Cardiac muscle cell (in vitro differentiated cells and primary cell): ENCODE measurements at regions not wholly inside any gene's neighbourhood (a gene's known extent, or its start where the extent isn't known, plus 50 kb on each side); places are given as distances from the start of the nearest gene placed in this dataset.

Source experiments
- DNase-seq, 2 donors: peaks; one replicate each; pipeline versions ENCODE4 v3.0.0 to v3.0.0-alpha.2; 2010 to 2017; ENCODE audit warnings: low read depth in 1 of 2, low spot score in 1 of 2
- H3K27ac ChIP-seq: fragments of 200-600 bp; sonication (generic); 2 replicates; pipeline ENCODE4 v1.5.1; 2016
- H3K27me3 ChIP-seq: fragments of 200-600 bp; sonication (generic); 2 replicates; pipeline ENCODE4 v1.6.0; 2016; ENCODE audit warnings: control low read depth
- H3K36me3 ChIP-seq: fragments of 200-600 bp; sonication (generic); 2 replicates; pipeline ENCODE4 v1.5.1; 2016; ENCODE audit warnings: control low read depth
- H3K4me1 ChIP-seq: fragments of 200-600 bp; sonication (generic); 2 replicates; pipeline ENCODE4 v1.8.1; 2017; ENCODE audit warnings: low read depth, mild to moderate bottlenecking, mixed run types
- H3K4me3 ChIP-seq: fragments of 200-600 bp; sonication (generic); 2 replicates; pipeline ENCODE4 v1.5.1; 2016; ENCODE audit warnings: mild to moderate bottlenecking
- H3K9me3 ChIP-seq: fragments of 200-600 bp; sonication (generic); 2 replicates; pipeline ENCODE4 v1.5.1; 2017; ENCODE audit warnings: low read depth, mild to moderate bottlenecking, control low read depth
- TF ChIP-seq, protein P1 (sequence below): IDR thresholded peaks from 2 replicates; pipeline ENCODE4 v1.5.1; 2012; ENCODE audit warnings: low read depth, mild to moderate bottlenecking, low read length

DNA sequence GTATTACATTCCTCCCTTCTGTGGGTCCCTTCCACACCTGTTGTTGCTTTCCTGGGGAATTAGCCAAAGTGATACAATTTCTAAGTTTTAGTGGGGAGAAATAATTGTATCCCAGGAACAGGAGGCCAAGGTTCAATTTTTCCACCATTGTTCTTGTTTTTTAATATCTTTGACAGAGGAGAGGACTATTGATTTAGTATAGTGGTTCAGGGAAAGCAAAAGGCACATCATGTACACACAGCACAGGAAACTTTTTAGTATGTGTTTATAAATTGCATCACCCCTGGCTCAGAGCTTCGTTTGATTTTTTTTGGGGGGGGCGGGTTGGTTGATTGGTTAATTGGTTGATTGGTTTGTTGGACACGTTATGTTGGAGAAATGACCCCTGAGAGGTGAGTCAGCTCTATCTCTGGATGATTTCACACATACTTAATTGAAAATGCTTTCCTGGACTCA is 431.6 kb downstream of the PID1 start:
- Histone ChIP-seq H3K4me1 (no peaks in the 10 kb centered on the region), H3K9me3 (no peaks in the 10 kb centered on the region), H3K27ac (no peak overlapping the region), H3K4me3 (no peak overlapping the region), H3K27me3 (no peaks in the 10 kb centered on the region), H3K36me3 (no peaks in the 10 kb centered on the region)
- DNase-seq = no peak
- TF ChIP-seq, protein P1, sequence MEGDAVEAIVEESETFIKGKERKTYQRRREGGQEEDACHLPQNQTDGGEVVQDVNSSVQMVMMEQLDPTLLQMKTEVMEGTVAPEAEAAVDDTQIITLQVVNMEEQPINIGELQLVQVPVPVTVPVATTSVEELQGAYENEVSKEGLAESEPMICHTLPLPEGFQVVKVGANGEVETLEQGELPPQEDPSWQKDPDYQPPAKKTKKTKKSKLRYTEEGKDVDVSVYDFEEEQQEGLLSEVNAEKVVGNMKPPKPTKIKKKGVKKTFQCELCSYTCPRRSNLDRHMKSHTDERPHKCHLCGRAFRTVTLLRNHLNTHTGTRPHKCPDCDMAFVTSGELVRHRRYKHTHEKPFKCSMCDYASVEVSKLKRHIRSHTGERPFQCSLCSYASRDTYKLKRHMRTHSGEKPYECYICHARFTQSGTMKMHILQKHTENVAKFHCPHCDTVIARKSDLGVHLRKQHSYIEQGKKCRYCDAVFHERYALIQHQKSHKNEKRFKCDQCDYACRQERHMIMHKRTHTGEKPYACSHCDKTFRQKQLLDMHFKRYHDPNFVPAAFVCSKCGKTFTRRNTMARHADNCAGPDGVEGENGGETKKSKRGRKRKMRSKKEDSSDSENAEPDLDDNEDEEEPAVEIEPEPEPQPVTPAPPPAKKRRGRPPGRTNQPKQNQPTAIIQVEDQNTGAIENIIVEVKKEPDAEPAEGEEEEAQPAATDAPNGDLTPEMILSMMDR = no peak

DNA sequence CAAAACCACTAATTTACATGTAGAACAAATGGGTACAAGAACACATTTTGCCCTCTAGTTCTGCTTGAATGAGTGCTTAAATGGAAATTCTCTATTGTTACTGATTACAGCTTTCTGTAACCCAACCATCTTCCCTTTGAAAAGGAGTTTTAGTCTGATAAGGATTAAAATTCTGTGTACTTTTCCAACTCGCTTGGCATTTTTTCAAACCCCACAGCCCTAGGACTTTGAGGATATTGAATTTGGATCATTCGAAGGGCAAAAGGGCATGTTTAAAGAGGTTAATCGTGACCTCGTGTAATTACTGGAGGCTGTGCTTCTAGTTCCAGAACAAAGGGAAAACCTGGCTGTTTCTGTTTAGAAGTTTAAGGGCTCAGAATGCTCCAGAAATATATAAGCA is 432.3 kb downstream of the PID1 start:
- Histone ChIP-seq H3K27me3 (no peaks in the 10 kb centered on the region), H3K4me1 (no peaks in the 10 kb centered on the region), H3K9me3 (no peaks in the 10 kb centered on the region), H3K4me3 (no peak overlapping the region), H3K36me3 (no peaks in the 10 kb centered on the region), H3K27ac (no peak overlapping the region)
- TF ChIP-seq, protein P1 = no peak
- no peak for DNase-seq

DNA sequence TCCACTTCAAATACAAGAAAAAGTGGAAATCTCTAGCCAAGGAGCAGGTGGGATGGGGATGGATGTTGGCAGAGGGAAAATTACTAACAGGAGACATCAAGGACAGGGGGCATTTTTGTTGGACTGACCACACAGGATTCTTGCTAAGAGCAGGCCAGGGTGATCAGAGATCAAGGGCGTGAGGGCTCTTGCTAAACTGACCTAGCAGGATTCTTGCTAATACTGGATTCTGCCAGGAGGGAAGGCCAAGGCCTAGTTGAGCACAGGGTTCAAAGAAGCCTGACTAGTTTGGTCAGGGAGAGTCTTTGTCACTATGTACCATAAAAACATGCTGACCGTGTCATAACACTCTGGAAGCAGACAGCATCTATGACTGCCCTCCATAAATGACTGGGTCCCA is 442.7 kb downstream of the PID1 start:
- DNase-seq = no peak
- Histone ChIP-seq H3K4me1 (no peaks in the 10 kb centered on the region), H3K4me3 (no peak overlapping the region), H3K9me3 (no peaks in the 10 kb centered on the region), H3K36me3 (no peaks in the 10 kb centered on the region), H3K27me3 (no peaks in the 10 kb centered on the region), H3K27ac (no peak overlapping the region)
- TF ChIP-seq, protein P1 = no peak

DNA sequence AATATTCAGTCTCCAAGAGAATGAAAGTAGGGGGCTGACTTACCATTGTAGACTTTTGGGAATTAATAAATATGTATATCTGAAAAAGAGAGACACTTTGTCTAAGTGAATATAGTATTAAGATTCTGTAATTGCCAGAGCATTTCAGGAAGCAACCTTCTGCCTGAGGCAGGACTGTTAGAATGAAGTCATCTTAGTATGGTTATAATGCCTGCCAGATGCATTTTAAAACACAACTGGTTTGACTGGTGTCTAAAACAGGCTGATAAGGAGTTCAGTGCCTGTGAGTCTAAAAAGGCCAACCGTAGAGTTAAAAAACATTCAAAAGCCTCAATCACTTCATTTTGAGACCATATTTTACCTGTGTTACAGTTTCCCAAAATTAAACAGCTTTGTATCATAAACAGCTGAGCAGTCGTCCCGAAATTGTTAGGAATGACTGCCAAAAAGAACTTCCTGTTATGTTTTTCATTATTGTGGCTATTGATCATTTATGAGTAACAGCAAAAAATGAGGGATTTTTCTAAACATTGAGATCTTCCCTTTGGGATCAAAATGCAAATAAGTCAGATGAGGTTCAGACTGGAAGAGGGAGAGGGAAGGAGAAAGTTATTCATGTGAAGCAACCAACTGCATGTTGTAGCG is 443.9 kb downstream of the PID1 start:
- Histone ChIP-seq H3K9me3 (no peaks in the 10 kb centered on the region), H3K4me1 (no peaks in the 10 kb centered on the region), H3K4me3 (no peak overlapping the region), H3K36me3 (no peaks in the 10 kb centered on the region), H3K27ac (no peak overlapping the region), H3K27me3 (no peaks in the 10 kb centered on the region)
- DNase-seq = no peak
- TF ChIP-seq, protein P1 = no peak

DNA sequence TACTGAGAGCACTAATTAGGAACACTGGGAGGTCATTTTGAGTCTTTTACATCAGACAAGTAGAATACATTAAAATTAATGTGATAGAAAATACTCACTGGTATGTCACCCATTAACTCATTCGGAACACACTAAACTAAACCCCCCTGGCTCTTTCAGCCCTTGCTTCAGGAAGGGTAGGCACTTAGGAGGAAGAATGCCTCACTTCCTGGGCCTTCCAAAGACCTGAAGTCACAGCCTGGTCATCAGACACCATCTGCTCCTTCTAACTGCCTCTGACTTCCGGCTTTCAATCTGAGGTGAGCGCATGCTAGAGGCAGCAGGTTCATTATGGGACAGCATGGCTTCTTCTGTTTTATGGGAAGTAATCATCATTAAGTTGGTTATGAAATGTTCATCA is 451.4 kb downstream of the PID1 start:
- H3K4me3 ChIP-seq = no peak overlapping the region
- TF ChIP-seq, protein P1 = no peak
- no peaks in the 10 kb centered on the region for H3K36me3 ChIP-seq
- no peak overlapping the region for H3K27ac ChIP-seq
- no peaks in the 10 kb centered on the region for H3K27me3 ChIP-seq
- H3K9me3 ChIP-seq = no peaks in the 10 kb centered on the region
- H3K4me1 ChIP-seq = no peaks in the 10 kb centered on the region
- no peak for DNase-seq
